Keratinocyte (primary cell): ENCODE measurements at regions not wholly inside any gene's neighbourhood (a gene's known extent, or its start where the extent isn't known, plus 50 kb on each side); places are given as distances from the start of the nearest gene placed in this dataset.

ENCODE experiments used
- EZH2 ChIP-seq: IDR thresholded peaks from one replicate; pipeline ENCODE4 v1.6.1; 2012; ENCODE audit warnings: inconsistent platforms, mild to moderate bottlenecking, low read length, moderate library complexity
- TF ChIP-seq, protein P1 (sequence below), 3 experiments: IDR thresholded peaks in 1 of 3; conservative IDR thresholded peaks in 1 of 3; optimal IDR thresholded peaks in 1 of 3; 2 replicates in 2 of 3; 3 replicates in 1 of 3; pipeline versions ENCODE3 to v1.5.1; 2011; ENCODE audit warnings: low read length in 3 of 3, mild to moderate bottlenecking in 3 of 3, moderate library complexity in 2 of 3, control low read depth in 1 of 3, inconsistent platforms in 1 of 3; ENCODE audit not compliant: insufficient read depth in 2 of 3; ENCODE audit errors: extremely low read depth in 1 of 3

DNA sequence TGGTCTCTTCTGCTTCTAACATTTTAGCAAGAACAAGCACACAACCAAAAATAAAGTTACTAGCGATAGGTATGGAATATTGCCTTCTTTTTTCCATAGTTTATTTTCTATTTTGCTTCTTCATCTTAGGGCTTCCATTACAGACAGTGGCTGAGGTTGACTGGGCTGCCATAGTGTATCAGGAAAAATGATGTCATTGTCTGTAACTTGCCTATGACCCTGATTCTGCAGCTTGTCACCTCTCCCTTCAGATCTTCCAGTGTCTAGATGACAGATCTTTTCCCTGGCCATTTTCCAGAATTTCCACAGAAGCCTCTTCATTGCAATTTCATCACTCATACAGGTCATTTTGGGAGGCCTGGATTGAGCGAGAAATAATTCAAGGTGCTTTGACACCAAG lies 308.5 kb downstream of the EPHA4 start:
- TF ChIP-seq, protein P1, sequence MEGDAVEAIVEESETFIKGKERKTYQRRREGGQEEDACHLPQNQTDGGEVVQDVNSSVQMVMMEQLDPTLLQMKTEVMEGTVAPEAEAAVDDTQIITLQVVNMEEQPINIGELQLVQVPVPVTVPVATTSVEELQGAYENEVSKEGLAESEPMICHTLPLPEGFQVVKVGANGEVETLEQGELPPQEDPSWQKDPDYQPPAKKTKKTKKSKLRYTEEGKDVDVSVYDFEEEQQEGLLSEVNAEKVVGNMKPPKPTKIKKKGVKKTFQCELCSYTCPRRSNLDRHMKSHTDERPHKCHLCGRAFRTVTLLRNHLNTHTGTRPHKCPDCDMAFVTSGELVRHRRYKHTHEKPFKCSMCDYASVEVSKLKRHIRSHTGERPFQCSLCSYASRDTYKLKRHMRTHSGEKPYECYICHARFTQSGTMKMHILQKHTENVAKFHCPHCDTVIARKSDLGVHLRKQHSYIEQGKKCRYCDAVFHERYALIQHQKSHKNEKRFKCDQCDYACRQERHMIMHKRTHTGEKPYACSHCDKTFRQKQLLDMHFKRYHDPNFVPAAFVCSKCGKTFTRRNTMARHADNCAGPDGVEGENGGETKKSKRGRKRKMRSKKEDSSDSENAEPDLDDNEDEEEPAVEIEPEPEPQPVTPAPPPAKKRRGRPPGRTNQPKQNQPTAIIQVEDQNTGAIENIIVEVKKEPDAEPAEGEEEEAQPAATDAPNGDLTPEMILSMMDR (optimal IDR thresholded peaks at IDR 0.05 in 1 of 3, IDR thresholded peaks at IDR 0.05 in 1 of 3, conservative IDR thresholded peaks at IDR 0.05 in 1 of 3; ENCODE audit: extremely low read depth in 1 of 3, insufficient read depth in 2 of 3, low read length in 3 of 3), result no peak
- no peak for TF ChIP-seq EZH2
